Jurkat, Clone E6-1 (cell line): ENCODE measurements at regions not wholly inside any gene's neighbourhood (a gene's known extent, or its start where the extent isn't known, plus 50 kb on each side); places are given as distances from the start of the nearest gene placed in this dataset.

Source experiments
- DNase-seq: peaks from one replicate; pipeline ENCODE4 v3.0.0-alpha.2; 2011; ENCODE audit warnings: low read depth, low spot score
- H3K4me3 ChIP-seq: 2 replicates; pipeline ENCODE4 v1.5.1; 2011; ENCODE audit warnings: mild to moderate bottlenecking, low read length, control low read depth, moderate library complexity

- H3K4me3 ChIP-seq: no peak overlapping the region
- DNase-seq: no peak
These were observed 66.1 kb upstream of the OLFM1 start for GRCh38 chr9:135021393-135021789.

GRCh38 chr9:135022191-135022870 lies 65.1 kb upstream of the OLFM1 start:
- no peak overlapping the region for H3K4me3 ChIP-seq
- DNase-seq: no peak

- no peak overlapping the region for H3K4me3 ChIP-seq
- no peak for DNase-seq
These were observed 64.2 kb upstream of the OLFM1 start for GRCh38 chr9:135023088-135023785.

- H3K4me3 ChIP-seq: no peak overlapping the region
- no peak for DNase-seq
These were observed 63.6 kb upstream of the OLFM1 start for GRCh38 chr9:135023786-135024405.

- DNase-seq: no peak
- H3K4me3 ChIP-seq: no peak overlapping the region
These were observed 58.0 kb upstream of the OLFM1 start for GRCh38 chr9:135029463-135029862.

GRCh38 chr9:135029871-135030565 lies 57.5 kb upstream of the OLFM1 start:
- H3K4me3 ChIP-seq: no peak overlapping the region
- DNase-seq: no peak

GRCh38 chr9:135030566-135031226 lies 56.8 kb upstream of the OLFM1 start:
- no peak overlapping the region for H3K4me3 ChIP-seq
- no peak for DNase-seq

- no peak overlapping the region for H3K4me3 ChIP-seq
- no peak for DNase-seq
These were observed 55.2 kb upstream of the OLFM1 start for GRCh38 chr9:135032041-135032835.

GRCh38 chr9:135032868-135033460 lies 54.5 kb upstream of the OLFM1 start:
- H3K4me3 ChIP-seq: no peak overlapping the region
- DNase-seq: no peak

GRCh38 chr9:135033487-135033886 lies 54.0 kb upstream of the OLFM1 start:
- no peak overlapping the region for H3K4me3 ChIP-seq

GRCh38 chr9:135034106-135034505 lies 53.4 kb upstream of the OLFM1 start:
- DNase-seq: no peak
- H3K4me3 ChIP-seq: no peak overlapping the region

More at GRCh38 chr9:135033487-135033886, 54.0 kb upstream of the OLFM1 start:
- no peak for DNase-seq

GRCh38 chr9:135035781-135036760 lies 51.4 kb upstream of the OLFM1 start:
- H3K4me3 ChIP-seq: no peak overlapping the region
- no peak for DNase-seq

- no peak overlapping the region for H3K4me3 ChIP-seq
These were observed 50.5 kb upstream of the OLFM1 start for GRCh38 chr9:135036861-135037465.

GRCh38 chr9:135037521-135038250 lies 49.8 kb upstream of the OLFM1 start:
- no peak for DNase-seq
- H3K4me3 ChIP-seq: no peak overlapping the region

More at GRCh38 chr9:135036861-135037465, 50.5 kb upstream of the OLFM1 start:
- no peak for DNase-seq
